C4-2B (cell line): ENCODE measurements at regions not wholly inside any gene's neighbourhood (a gene's known extent, or its start where the extent isn't known, plus 50 kb on each side); places are given as distances from the start of the nearest gene placed in this dataset.

Experiments
- H3K27ac ChIP-seq: fragments of 450-650 bp; 2 replicates; pipeline ENCODE4 v1.5.1; 2017
- ZFX ChIP-seq: fragments of 450-650 bp; IDR thresholded peaks from 2 replicates; pipeline ENCODE4 v1.6.1; 2017
- TF ChIP-seq, protein P1 (sequence below): fragments of 450-650 bp; conservative IDR thresholded peaks from 2 replicates; pipeline ENCODE4 v1.5.1; 2017; ENCODE audit warnings: mild to moderate bottlenecking

DNA sequence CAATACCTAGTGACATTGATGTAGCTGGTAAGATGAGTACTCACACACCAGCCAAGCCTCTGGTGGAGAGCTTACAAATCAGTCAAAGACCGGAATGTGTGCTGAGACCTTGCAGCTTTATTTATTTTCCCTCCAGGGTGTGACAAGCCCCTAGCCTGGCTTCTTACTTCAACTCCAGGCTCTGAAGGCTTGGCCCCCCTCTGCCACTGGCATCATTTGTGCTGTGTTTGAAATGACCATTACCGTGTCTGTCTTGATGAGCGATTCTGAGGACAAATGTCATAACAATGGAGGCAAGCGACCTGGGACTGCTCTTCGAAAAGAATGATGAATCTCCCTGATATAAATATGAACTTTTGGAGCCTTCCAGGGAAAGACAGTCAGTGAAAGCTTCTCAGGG is 749.9 kb upstream of the HS6ST1 start:
- H3K27ac ChIP-seq, result no peak overlapping the region
- TF ChIP-seq ZFX, result no peak
- TF ChIP-seq, protein P1, sequence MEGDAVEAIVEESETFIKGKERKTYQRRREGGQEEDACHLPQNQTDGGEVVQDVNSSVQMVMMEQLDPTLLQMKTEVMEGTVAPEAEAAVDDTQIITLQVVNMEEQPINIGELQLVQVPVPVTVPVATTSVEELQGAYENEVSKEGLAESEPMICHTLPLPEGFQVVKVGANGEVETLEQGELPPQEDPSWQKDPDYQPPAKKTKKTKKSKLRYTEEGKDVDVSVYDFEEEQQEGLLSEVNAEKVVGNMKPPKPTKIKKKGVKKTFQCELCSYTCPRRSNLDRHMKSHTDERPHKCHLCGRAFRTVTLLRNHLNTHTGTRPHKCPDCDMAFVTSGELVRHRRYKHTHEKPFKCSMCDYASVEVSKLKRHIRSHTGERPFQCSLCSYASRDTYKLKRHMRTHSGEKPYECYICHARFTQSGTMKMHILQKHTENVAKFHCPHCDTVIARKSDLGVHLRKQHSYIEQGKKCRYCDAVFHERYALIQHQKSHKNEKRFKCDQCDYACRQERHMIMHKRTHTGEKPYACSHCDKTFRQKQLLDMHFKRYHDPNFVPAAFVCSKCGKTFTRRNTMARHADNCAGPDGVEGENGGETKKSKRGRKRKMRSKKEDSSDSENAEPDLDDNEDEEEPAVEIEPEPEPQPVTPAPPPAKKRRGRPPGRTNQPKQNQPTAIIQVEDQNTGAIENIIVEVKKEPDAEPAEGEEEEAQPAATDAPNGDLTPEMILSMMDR, result no peak

DNA sequence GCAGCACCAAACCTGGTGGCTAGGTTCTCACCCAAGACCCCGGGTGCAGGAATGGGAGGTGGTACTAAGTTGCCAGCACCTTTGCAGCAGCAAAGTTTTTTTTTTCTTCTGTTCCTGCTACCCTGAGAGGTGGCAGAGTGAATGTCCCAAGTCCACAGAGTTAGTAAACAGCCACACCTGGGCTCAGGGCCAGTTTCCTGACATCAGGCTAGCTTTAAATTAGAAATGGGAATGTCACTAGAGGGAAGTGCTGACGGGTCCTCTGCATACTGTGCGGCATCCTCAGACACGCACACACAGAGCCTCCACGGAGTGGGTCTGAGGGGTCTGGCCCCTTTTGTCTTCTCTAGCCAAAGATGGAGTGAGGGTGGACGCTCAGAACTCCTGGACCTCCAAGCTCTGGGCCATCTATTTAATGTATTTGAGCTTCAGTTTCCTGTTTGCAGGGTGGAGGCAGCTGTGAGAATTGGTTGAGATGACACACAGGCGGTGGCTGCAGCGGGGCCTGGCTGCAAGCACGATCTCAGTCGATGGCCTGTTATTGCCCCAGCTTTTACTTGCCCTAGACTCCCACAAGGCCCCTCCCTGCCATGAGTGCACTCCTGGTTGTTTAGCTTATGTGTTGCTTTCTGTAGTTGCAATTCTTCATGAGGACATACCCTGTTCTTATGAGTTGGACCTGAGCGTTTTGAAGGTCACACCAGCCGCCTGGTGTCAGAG is 751.4 kb upstream of the HS6ST1 start:
- H3K27ac ChIP-seq, result peak overlapping the region; percentile 28
- TF ChIP-seq ZFX, result no peak
- TF ChIP-seq, protein P1, result no peak

DNA sequence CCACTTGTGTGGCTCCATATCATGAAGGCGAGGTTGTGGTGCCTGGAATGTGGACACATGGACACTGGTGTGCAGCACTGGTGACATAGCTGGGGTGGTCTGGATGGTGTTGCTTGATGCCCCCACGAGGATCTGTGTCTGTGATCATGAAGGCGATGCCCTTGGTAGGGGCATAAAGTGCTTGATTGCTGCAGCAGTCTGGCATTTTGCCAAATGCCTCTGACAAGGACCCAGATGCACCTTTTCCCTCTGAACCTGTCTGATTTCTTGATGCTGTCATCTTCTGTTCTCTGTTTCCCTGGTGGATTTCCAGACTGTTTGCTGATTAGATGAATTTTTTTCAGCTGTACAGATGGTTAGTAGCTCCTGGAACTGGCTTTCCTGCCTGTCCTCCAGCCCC is 752.0 kb upstream of the HS6ST1 start:
- H3K27ac ChIP-seq, result peak overlapping the region; percentile 28; the same call in 1 of the 2 replicates
- TF ChIP-seq, protein P1, result no peak

DNA sequence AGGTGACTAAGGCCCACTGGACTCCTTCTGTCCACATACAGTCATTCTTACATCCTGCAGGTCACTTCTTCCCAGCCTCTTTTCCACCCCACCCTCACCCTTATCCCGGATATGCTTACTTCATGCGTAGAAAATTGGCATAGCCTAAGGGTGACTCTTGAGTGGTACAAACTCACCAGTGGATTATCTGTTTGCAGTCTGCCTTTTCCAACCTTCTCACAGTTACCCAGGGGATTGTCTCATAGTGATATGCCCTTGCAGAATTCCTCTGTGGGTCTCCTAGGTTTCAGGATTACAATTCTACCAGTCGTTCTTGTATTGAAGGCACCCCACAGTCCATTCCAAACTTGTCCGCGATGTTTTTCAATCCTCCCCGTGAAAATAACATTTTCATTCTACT is 752.9 kb upstream of the HS6ST1 start:
- no peak for TF ChIP-seq ZFX
- TF ChIP-seq, protein P1, result no peak
- no peak overlapping the region for H3K27ac ChIP-seq

DNA sequence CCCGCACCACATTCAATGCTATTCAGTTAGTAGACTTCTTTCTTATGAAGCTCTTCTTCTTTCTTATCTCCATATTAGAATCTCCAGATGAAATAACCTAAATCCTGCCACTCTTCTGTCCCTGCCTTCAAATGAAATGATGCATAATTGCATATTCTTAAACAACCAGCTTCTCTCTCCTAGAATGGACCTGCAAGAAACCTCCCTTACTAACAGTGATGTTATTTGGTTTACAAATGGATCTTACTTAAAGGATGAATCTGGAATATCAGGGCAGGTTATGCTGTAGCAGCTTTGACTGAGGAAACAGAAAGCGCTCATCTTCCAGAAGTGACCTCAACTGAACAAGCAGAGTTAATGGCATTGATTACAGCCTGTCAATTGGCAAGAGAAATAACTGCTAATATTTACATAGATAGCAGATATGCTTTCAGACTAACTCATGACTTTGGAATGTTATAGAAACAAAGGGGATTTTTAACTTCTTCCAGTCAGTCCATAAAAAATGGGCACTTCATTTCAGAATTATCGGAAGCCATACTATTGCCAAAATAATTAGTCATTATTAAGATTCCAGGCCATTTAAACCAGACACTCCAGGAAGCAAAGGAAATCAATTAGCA is 755.7 kb upstream of the HS6ST1 start:
- no peak overlapping the region for H3K27ac ChIP-seq
- TF ChIP-seq ZFX, result no peak
- TF ChIP-seq, protein P1, result no peak

DNA sequence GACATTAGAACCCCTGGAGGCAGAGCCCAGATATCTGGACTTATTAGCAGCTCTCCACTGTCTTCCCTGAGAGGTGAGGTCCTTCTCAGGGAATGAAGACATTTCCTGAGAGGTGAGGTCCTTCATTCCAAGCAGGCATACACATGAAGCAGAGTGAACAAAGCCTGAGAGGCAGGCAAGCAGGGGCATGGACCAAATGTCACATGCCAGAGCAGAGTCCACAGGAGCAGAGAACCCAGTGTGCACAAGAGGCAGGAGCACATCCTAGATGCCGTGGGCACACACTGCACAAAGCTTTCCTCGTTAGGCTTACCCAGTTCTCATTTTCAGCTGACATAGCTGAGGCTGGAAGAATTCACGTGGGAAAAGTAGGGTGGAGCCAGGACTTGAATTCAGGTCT is 759.9 kb upstream of the HS6ST1 start:
- TF ChIP-seq ZFX, result no peak
- TF ChIP-seq, protein P1, result no peak
- H3K27ac ChIP-seq, result no peak overlapping the region

DNA sequence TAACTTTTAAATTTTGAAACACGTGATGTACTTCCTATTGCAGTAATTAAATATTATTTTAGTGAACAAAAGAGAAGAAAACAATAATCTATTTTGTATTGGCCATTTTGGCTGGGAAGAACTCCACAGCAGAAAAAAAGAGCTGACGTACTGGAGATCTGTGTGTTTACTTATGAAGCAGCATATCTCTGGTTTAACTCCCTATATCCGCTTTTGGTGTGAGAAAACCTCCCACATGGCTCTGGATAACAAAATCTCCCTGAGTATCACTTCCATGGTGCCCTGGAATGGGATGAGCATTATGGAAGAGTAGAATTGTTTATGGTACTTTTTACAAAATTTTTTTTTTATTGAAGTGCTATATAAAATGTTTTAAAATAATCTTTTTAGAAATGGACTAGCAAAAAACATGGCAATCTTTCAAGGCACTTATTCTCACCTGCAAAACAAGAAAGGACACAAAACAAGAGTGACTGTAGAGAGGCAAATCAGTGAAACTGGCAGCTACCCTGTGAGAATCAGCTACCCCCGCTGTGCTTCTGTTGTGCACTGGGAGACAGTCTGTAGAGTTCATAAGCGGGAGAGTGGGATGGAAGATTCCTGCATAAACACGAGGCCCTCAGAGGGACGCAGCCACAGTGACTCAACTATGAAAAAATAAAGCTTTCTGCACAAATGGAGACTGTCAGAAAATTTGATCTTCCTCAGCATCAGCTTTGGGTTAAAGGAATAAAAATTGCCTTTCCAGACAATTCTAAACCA is 762.2 kb upstream of the HS6ST1 start:
- TF ChIP-seq ZFX, result no peak
- TF ChIP-seq, protein P1, result no peak
- H3K27ac ChIP-seq, result no peak overlapping the region
